Osteoblast (primary cell): ENCODE measurements at regions not wholly inside any gene's neighbourhood (a gene's known extent, or its start where the extent isn't known, plus 50 kb on each side); places are given as distances from the start of the nearest gene placed in this dataset.

ENCODE experiments used
- DNase-seq: peaks from one replicate; pipeline ENCODE4 v3.0.0; 2011; ENCODE audit warnings: low spot score, mixed read lengths; ENCODE audit not compliant: insufficient read length; ENCODE audit errors: missing footprints
- H2AFZ ChIP-seq: 2 replicates; pipeline ENCODE4 v1.6.0; 2011; ENCODE audit warnings: mild to moderate bottlenecking, low read length
- H3K27ac ChIP-seq: 2 replicates; pipeline ENCODE4 v1.5.1; 2011; ENCODE audit warnings: mild to moderate bottlenecking, low read depth, low read length, moderate library complexity
- H3K27me3 ChIP-seq: 2 replicates; pipeline ENCODE4 v1.6.0; 2012; ENCODE audit warnings: mild to moderate bottlenecking, control low read depth, inconsistent platforms, low read length, moderate library complexity; ENCODE audit not compliant: insufficient read depth
- H3K36me3 ChIP-seq: 2 replicates; pipeline ENCODE4 v1.5.1; 2011; ENCODE audit warnings: mild to moderate bottlenecking, low read length, control low read depth, moderate library complexity; ENCODE audit not compliant: insufficient read depth
- H3K4me1 ChIP-seq: 2 replicates; pipeline ENCODE4 v1.5.1; 2011; ENCODE audit warnings: mild to moderate bottlenecking, low read length, control low read depth, moderate library complexity; ENCODE audit not compliant: insufficient read depth
- H3K4me2 ChIP-seq: 2 replicates; pipeline ENCODE4 v1.6.0; 2011; ENCODE audit warnings: mild to moderate bottlenecking, low read length; ENCODE audit not compliant: insufficient read depth
- H3K4me3 ChIP-seq: fragments of 200-600 bp; sonication (generic); 3 replicates; pipeline ENCODE4 v1.5.1; 2012; ENCODE audit warnings: mild to moderate bottlenecking, low read length, inconsistent platforms; ENCODE audit not compliant: insufficient read depth
- H3K79me2 ChIP-seq: 2 replicates; pipeline ENCODE4 v1.6.0; 2012; ENCODE audit warnings: mild to moderate bottlenecking, low read length, control low read depth, inconsistent platforms; ENCODE audit not compliant: insufficient read depth
- H3K9me3 ChIP-seq: 2 replicates; pipeline ENCODE4 v1.5.1; 2011; ENCODE audit warnings: low read depth, low read length, control low read depth
- H4K20me1 ChIP-seq: 2 replicates; pipeline ENCODE4 v1.6.0; 2012; ENCODE audit warnings: mild to moderate bottlenecking, low read length, control low read depth; ENCODE audit not compliant: insufficient read depth
- TF ChIP-seq, protein P1 (sequence below): IDR thresholded peaks from 2 replicates; pipeline ENCODE4 v1.5.1; 2011; ENCODE audit warnings: mild to moderate bottlenecking, low read depth, low read length, moderate library complexity; ENCODE audit errors: extremely low read depth

GRCh38 chr9:78902051-78902450, 605.1 kb downstream of the PSAT1 start:
- Histone ChIP-seq H3K4me2 (no peak overlapping the region), H3K9me3 (no peaks in the 10 kb centered on the region), H3K4me3 (no peak overlapping the region), H3K4me1 (peaks cover 4% of the 10 kb centered on the region), H2AFZ (no peak overlapping the region), H3K79me2 (no peaks in the 10 kb centered on the region), H3K27me3 (no peaks in the 10 kb centered on the region), H3K27ac (no peak overlapping the region), H4K20me1 (no peaks in the 10 kb centered on the region), H3K36me3 (no peaks in the 10 kb centered on the region)
- TF ChIP-seq, protein P1, sequence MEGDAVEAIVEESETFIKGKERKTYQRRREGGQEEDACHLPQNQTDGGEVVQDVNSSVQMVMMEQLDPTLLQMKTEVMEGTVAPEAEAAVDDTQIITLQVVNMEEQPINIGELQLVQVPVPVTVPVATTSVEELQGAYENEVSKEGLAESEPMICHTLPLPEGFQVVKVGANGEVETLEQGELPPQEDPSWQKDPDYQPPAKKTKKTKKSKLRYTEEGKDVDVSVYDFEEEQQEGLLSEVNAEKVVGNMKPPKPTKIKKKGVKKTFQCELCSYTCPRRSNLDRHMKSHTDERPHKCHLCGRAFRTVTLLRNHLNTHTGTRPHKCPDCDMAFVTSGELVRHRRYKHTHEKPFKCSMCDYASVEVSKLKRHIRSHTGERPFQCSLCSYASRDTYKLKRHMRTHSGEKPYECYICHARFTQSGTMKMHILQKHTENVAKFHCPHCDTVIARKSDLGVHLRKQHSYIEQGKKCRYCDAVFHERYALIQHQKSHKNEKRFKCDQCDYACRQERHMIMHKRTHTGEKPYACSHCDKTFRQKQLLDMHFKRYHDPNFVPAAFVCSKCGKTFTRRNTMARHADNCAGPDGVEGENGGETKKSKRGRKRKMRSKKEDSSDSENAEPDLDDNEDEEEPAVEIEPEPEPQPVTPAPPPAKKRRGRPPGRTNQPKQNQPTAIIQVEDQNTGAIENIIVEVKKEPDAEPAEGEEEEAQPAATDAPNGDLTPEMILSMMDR, result no peak
- no peak for DNase-seq

DNA sequence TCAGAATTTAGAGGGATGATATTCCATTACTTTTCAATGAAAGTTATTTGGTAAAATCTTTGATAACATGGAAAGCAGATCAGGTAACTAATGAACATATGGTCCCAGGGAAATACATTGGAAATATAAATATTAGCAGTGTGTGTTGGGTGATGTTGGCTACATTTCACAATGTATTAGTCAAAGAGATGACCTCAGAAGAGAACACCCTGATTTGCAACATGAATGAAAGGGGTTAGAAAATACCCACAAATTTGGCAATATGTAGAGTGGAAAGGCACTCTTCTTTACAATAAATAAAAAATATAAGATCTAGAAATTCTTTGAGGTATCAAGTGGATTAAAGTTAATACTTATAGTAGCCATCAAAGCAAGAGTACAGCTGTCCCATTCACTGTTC, 606.7 kb downstream of the PSAT1 start:
- DNase-seq, result no peak
- Histone ChIP-seq H3K4me2 (no peak overlapping the region), H4K20me1 (no peaks in the 10 kb centered on the region), H3K4me1 (no peaks in the 10 kb centered on the region), H3K27ac (no peak overlapping the region), H3K27me3 (no peaks in the 10 kb centered on the region), H3K4me3 (no peak overlapping the region), H2AFZ (no peak overlapping the region), H3K79me2 (no peaks in the 10 kb centered on the region), H3K36me3 (no peaks in the 10 kb centered on the region), H3K9me3 (no peaks in the 10 kb centered on the region)
- TF ChIP-seq, protein P1, result no peak

DNA sequence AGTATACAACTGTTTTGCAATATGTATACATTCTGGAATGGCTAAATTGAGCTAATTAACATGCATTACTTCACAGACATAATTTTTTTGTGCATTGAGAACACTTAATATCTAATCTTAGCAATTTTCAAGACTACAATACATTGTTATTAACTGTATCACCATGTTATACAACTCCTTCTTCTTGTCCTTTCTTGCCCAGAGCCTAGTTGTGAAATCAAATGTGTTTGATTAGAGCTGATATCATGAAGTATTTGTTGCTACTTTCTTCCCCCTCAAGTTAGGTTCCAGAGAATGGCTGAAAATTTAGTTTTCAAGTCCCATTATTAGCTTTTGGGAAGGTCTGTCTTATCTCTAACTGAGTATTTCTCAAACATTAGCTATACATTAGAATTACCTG, 607.8 kb downstream of the PSAT1 start:
- Histone ChIP-seq H3K36me3 (no peaks in the 10 kb centered on the region), H2AFZ (no peak overlapping the region), H3K4me2 (no peak overlapping the region), H4K20me1 (no peaks in the 10 kb centered on the region), H3K9me3 (no peaks in the 10 kb centered on the region), H3K4me1 (peaks cover under 1% of the 10 kb centered on the region), H3K27me3 (no peaks in the 10 kb centered on the region), H3K4me3 (no peak overlapping the region), H3K27ac (no peak overlapping the region), H3K79me2 (no peaks in the 10 kb centered on the region)
- DNase-seq, result no peak
- TF ChIP-seq, protein P1, result no peak

DNA sequence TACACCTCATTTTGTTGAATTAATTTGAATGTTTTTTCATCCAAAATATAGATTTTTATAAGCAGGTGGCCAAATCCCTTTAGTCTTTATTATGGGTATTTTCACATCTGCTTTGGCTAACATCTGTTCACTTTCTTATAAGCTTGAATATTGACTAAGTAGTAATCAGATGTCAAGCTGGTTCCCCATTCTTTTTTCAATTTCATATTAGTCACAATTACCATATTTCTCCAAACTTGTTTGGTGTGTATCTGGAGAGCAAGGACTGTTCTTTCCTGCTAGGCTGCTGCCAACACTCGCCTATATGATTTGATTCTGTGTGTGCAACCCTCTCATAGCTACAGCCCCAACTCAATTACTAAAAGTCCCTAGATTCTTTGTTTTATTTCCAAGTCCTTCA, 608.5 kb downstream of the PSAT1 start:
- H3K4me1 ChIP-seq, result peaks cover 6% of the 10 kb centered on the region
- TF ChIP-seq, protein P1, result no peak
- no peak overlapping the region for H3K4me2 ChIP-seq
- H3K9me3 ChIP-seq, result no peaks in the 10 kb centered on the region
- no peak overlapping the region for H3K4me3 ChIP-seq
- H3K79me2 ChIP-seq, result no peaks in the 10 kb centered on the region
- no peaks in the 10 kb centered on the region for H3K36me3 ChIP-seq
- DNase-seq, result no peak
- no peak overlapping the region for H2AFZ ChIP-seq
- no peaks in the 10 kb centered on the region for H3K27me3 ChIP-seq
- H3K27ac ChIP-seq, result no peak overlapping the region
- H4K20me1 ChIP-seq, result no peaks in the 10 kb centered on the region
